Prostate gland (tissue), 2 donors: ENCODE measurements at regions not wholly inside any gene's neighbourhood (a gene's known extent, or its start where the extent isn't known, plus 50 kb on each side); places are given as distances from the start of the nearest gene placed in this dataset.

Experiments used
- DNase-seq: peaks from one replicate; pipeline ENCODE4 v3.0.0-alpha.2; 2019; ENCODE audit warnings: low spot score
- H3K27ac ChIP-seq, 2 donors: fragments of 200-600 bp; sonication (generic); 2 replicates each; pipeline ENCODE4 v1.5.1; 2017 to 2019
- H3K27me3 ChIP-seq: fragments of 200-600 bp; sonication (generic); replicated peaks from 2 replicates; pipeline ENCODE4 v1.5.1; 2019; ENCODE audit not compliant: insufficient read depth
- H3K36me3 ChIP-seq, 2 donors: fragments of 200-600 bp; sonication (generic); 1 replicate in 1 of 2; 2 replicates in 1 of 2; pipeline versions ENCODE4 v1.5.1 to v1.8.1; 2017 to 2019
- H3K4me1 ChIP-seq: fragments of 200-600 bp; sonication (generic); replicated peaks from 2 replicates; pipeline ENCODE4 v1.5.1; 2019
- H3K4me3 ChIP-seq, 2 donors: fragments of 200-600 bp; sonication (generic); 2 replicates each; pipeline ENCODE4 v1.5.1; 2017 to 2019
- H3K9me3 ChIP-seq: fragments of 200-600 bp; sonication (generic); 2 replicates; pipeline ENCODE4 v1.5.1; 2017
- CTCF ChIP-seq, 4 experiments: fragments of 200-600 bp in 2 of 4; fragments of 450-650 bp in 2 of 4; sonication (generic) in 2 of 4; IDR thresholded peaks; 1 replicate in 3 of 4; 2 replicates in 1 of 4; pipeline ENCODE4 v1.5.1; 2016 to 2019; ENCODE audit warnings: antibody characterized with exemption in 4 of 4, mild to moderate bottlenecking in 2 of 4, moderate library complexity in 2 of 4
- POLR2A ChIP-seq: fragments of 450-650 bp; IDR thresholded peaks from one replicate; pipeline ENCODE4 v1.6.1; 2016; ENCODE audit warnings: antibody characterized with exemption, mild to moderate bottlenecking
- POLR2AphosphoS5 ChIP-seq: sonication (generic); formaldehyde crosslinking; IDR thresholded peaks from one replicate; pipeline ENCODE4 v1.6.1; 2017; ENCODE audit warnings: antibody characterized with exemption
- WGBS: methylation state at CpG from one replicate; pipeline ENCODE4 v1.1.5; 2018; 5-methylcytosine and 5-hydroxymethylcytosine counted together
- intact Hi-C: fragments of 100-400 bp; cut with DNase I; formaldehyde crosslinking; loops from one replicate; pipeline ENCODE4 v1.14.2; 2022

GRCh38 chr18:23356915-23357601, 96.0 kb upstream of the RIOK3 start:
- WGBS = 51% methylated on average over 2 of the region's 2 CpGs
- Histone ChIP-seq H3K36me3 (no peaks in the 10 kb centered on the region), H3K27ac (no peak overlapping the region), H3K27me3 (no peaks in the 10 kb centered on the region), H3K9me3 (no peaks in the 10 kb centered on the region), H3K4me3 (no peak overlapping the region), H3K4me1 (no peaks in the 10 kb centered on the region)
- intact Hi-C loops = loop anchor here (10.0 kb wide), 1 partner anchor 132 kb away; no protein-coding TSS in a partner anchor
- no peak for TF ChIP-seq CTCF (IDR thresholded peaks at IDR 0.05)
- TF ChIP-seq POLR2A = no peak
- TF ChIP-seq POLR2AphosphoS5 = no peak
- no peak for DNase-seq

- intact Hi-C loops = loop anchor here (2.0 to 10.0 kb wide), 2 partner anchors 133 to 227 kb away; no protein-coding TSS in a partner anchor
- TF ChIP-seq CTCF (IDR thresholded peaks at IDR 0.05) (no peak), POLR2A (no peak), POLR2AphosphoS5 (no peak)
Measured at GRCh38 chr18:23357996-23358594, 95.0 kb upstream of the RIOK3 start.

GRCh38 chr18:23359421-23359820, 93.7 kb upstream of the RIOK3 start:
- H3K27ac ChIP-seq = no peak overlapping the region
- no peak for TF ChIP-seq POLR2AphosphoS5
- TF ChIP-seq POLR2A = no peak
- no peak for TF ChIP-seq CTCF (IDR thresholded peaks at IDR 0.05)
- no peak overlapping the region for H3K4me3 ChIP-seq
- no peaks in the 10 kb centered on the region for H3K4me1 ChIP-seq
- DNase-seq = no peak
- no peaks in the 10 kb centered on the region for H3K27me3 ChIP-seq
- intact Hi-C loops = loop anchor here (2.0 to 10.0 kb wide), 2 partner anchors 135 to 229 kb away; no protein-coding TSS in a partner anchor
- H3K9me3 ChIP-seq = no peaks in the 10 kb centered on the region
- no peaks in the 10 kb centered on the region for H3K36me3 ChIP-seq
- WGBS = 91% methylated on average over 9 of the region's 9 CpGs

More at GRCh38 chr18:23357996-23358594, 95.0 kb upstream of the RIOK3 start:
- H3K27ac ChIP-seq = no peak overlapping the region
- no peaks in the 10 kb centered on the region for H3K4me1 ChIP-seq
- no peaks in the 10 kb centered on the region for H3K27me3 ChIP-seq
- H3K36me3 ChIP-seq = no peaks in the 10 kb centered on the region
- H3K4me3 ChIP-seq = no peak overlapping the region
- H3K9me3 ChIP-seq = no peaks in the 10 kb centered on the region
- 49% methylated on average over 13 of the region's 13 CpGs for WGBS
- no peak for DNase-seq

GRCh38 chr18:23363865-23364570, 89.1 kb upstream of the RIOK3 start:
- H3K4me1 ChIP-seq = no peaks in the 10 kb centered on the region
- WGBS = 90% methylated on average over 6 of the region's 6 CpGs
- no peak overlapping the region for H3K27ac ChIP-seq
- H3K9me3 ChIP-seq = no peaks in the 10 kb centered on the region
- TF ChIP-seq POLR2A (no peak), CTCF (IDR thresholded peaks at IDR 0.05) (no peak), POLR2AphosphoS5 (no peak)
- DNase-seq = no peak
- no peak overlapping the region for H3K4me3 ChIP-seq
- no peaks in the 10 kb centered on the region for H3K36me3 ChIP-seq
- intact Hi-C loops = no loop called here
- H3K27me3 ChIP-seq = no peaks in the 10 kb centered on the region
